CD14-positive monocyte (primary cell): ENCODE measurements at regions not wholly inside any gene's neighbourhood (a gene's known extent, or its start where the extent isn't known, plus 50 kb on each side); places are given as distances from the start of the nearest gene placed in this dataset.

Source experiments
- DNase-seq, 3 donors: peaks; one replicate each; pipeline ENCODE4 v3.0.0-alpha.2; 2011 to 2022
- H2AFZ ChIP-seq: 2 replicates; pipeline ENCODE4 v1.6.0; 2012; ENCODE audit warnings: mild to moderate bottlenecking, low read depth, low read length, inconsistent platforms; ENCODE audit not compliant: insufficient read depth, poor library complexity, severe bottlenecking
- H3K27ac ChIP-seq, 2 donors: 1 replicate in 1 of 2; 2 replicates in 1 of 2; pipeline ENCODE4 v1.5.1; 2012 to 2013; ENCODE audit warnings: low read length in 2 of 2, control low read depth in 1 of 2, inconsistent platforms in 1 of 2, low read depth in 1 of 2, mild to moderate bottlenecking in 1 of 2
- H3K27me3 ChIP-seq, 2 donors: one replicate each; pipeline versions ENCODE4 v1.6.0 to v1.6.1; 2011 to 2013; ENCODE audit warnings: low read length in 2 of 2; ENCODE audit not compliant: control insufficient read depth in 2 of 2, insufficient read depth in 2 of 2
- H3K36me3 ChIP-seq, 2 donors: replicated peaks in 1 of 2; 1 replicate in 1 of 2; 2 replicates in 1 of 2; pipeline versions ENCODE4 v1.5.1 to v1.6.1; 2012 to 2013; ENCODE audit warnings: low read length in 2 of 2, control low read depth in 1 of 2, inconsistent platforms in 1 of 2, mild to moderate bottlenecking in 1 of 2; ENCODE audit not compliant: insufficient read depth in 2 of 2, control insufficient read depth in 1 of 2
- H3K4me1 ChIP-seq, 2 donors: 1 replicate in 1 of 2; 2 replicates in 1 of 2; pipeline versions ENCODE4 v1.5.1 to v1.6.1; 2012 to 2013; ENCODE audit warnings: low read length in 2 of 2, control low read depth in 1 of 2, inconsistent platforms in 1 of 2, mild to moderate bottlenecking in 1 of 2, moderate library complexity in 1 of 2; ENCODE audit not compliant: insufficient read depth in 2 of 2, control insufficient read depth in 1 of 2
- H3K4me2 ChIP-seq: replicated peaks from 2 replicates; pipeline ENCODE3; 2012; ENCODE audit warnings: low read length, moderate library complexity, mild to moderate bottlenecking; ENCODE audit not compliant: poor library complexity, severe bottlenecking; ENCODE audit errors: extremely low read depth
- H3K4me3 ChIP-seq, 3 experiments: fragments of 200-600 bp in 1 of 3; sonication (generic) in 1 of 3; replicated peaks in 1 of 3; 1 replicate in 2 of 3; 2 replicates in 1 of 3; pipeline ENCODE4 v1.5.1; 2011 to 2013; ENCODE audit warnings: low read length in 3 of 3, mild to moderate bottlenecking in 3 of 3, control low read depth in 2 of 3, low read depth in 2 of 3, inconsistent platforms in 1 of 3, moderate library complexity in 1 of 3
- H3K79me2 ChIP-seq: 2 replicates; pipeline ENCODE4 v1.6.0; 2012; ENCODE audit warnings: mild to moderate bottlenecking, control low read depth, inconsistent platforms, low read length, moderate library complexity; ENCODE audit not compliant: insufficient read depth
- H3K9ac ChIP-seq: 2 replicates; pipeline ENCODE4 v1.6.0; 2017; ENCODE audit warnings: low read length, mild to moderate bottlenecking; ENCODE audit not compliant: insufficient read depth, poor library complexity, severe bottlenecking
- H3K9me3 ChIP-seq, 2 donors: replicated peaks in 1 of 2; 1 replicate in 1 of 2; 2 replicates in 1 of 2; pipeline versions ENCODE4 v1.5.1 to v1.6.1; 2012 to 2013; ENCODE audit warnings: low read length in 2 of 2, control low read depth in 1 of 2; ENCODE audit not compliant: control insufficient read depth in 1 of 2, insufficient read depth in 1 of 2
- H4K20me1 ChIP-seq: 2 replicates; pipeline ENCODE4 v1.6.0; 2012; ENCODE audit warnings: mild to moderate bottlenecking, low read length, control low read depth, moderate library complexity; ENCODE audit not compliant: insufficient read depth
- H3K27ac Mint-ChIP-seq, 7 donors: one replicate each; pipeline ENCODE4 v1.8.0; 2020; ENCODE audit warnings: mild to moderate bottlenecking in 7 of 7, mixed read lengths in 7 of 7, moderate library complexity in 6 of 7, inconsistent platforms in 2 of 7
- H3K27me3 Mint-ChIP-seq, 3 donors: one replicate each; pipeline ENCODE4 v1.8.0; 2021 to 2022; ENCODE audit warnings: low read depth in 3 of 3, mild to moderate bottlenecking in 3 of 3, mixed read lengths in 3 of 3, moderate library complexity in 3 of 3, inconsistent platforms in 1 of 3
- H3K36me3 Mint-ChIP-seq, 2 donors: one replicate each; pipeline ENCODE4 v1.8.0; 2020; ENCODE audit warnings: mixed read lengths in 2 of 2, inconsistent platforms in 1 of 2, mild to moderate bottlenecking in 1 of 2
- H3K4me1 Mint-ChIP-seq: one replicate; pipeline ENCODE4 v1.8.0; 2020; ENCODE audit warnings: mild to moderate bottlenecking, mixed read lengths
- H3K4me3 Mint-ChIP-seq, 2 donors: one replicate each; pipeline ENCODE4 v1.8.0; 2020; ENCODE audit warnings: mild to moderate bottlenecking in 2 of 2, mixed read lengths in 2 of 2, moderate library complexity in 1 of 2
- H3K9me3 Mint-ChIP-seq, 7 donors: one replicate each; pipeline ENCODE4 v1.8.0; 2020 to 2022; ENCODE audit warnings: mixed read lengths in 7 of 7, mild to moderate bottlenecking in 6 of 7, moderate library complexity in 6 of 7, inconsistent platforms in 2 of 7
- CTCF ChIP-seq: fragments of 200-600 bp; IDR thresholded peaks from one replicate; pipeline ENCODE4 v1.8.0; 2022; ENCODE audit warnings: antibody characterized with exemption, mild to moderate bottlenecking
- whole genome bisulfite sequencing: methylation state at CpG from one replicate; pipeline ENCODE4 v1.1.5; 2013; ENCODE audit warnings: missing lambda C conversion rate; ENCODE audit not compliant: insufficient coverage; 5-methylcytosine and 5-hydroxymethylcytosine counted together
- intact Hi-C, 2 donors: fragments of 100-400 bp; cut with micrococcal nuclease; formaldehyde crosslinking; loops; one replicate each; pipeline versions ENCODE4 v1.15.0 to v1.15.1; 2023

GRCh38 chr20:29690274-29690673 lies 1567.2 kb upstream of the DEFB115 start:
- Mint-ChIP-seq H3K36me3 (no peaks in the 10 kb centered on the region), H3K27me3 (peaks cover 0 to 2% (median 2%) of the 10 kb centered on the region in 3 donors), H3K4me3 (no peak overlapping the region), H3K4me1 (no peaks in the 10 kb centered on the region), H3K9me3 (peaks cover 17 to 44% (median 38%) of the 10 kb centered on the region in 7 donors), H3K27ac (no peak overlapping the region)
- H3K4me3 ChIP-seq, result no peak overlapping the region
- H3K4me2 ChIP-seq, result no peak overlapping the region
- no peak overlapping the region for H3K27ac ChIP-seq
- DNase-seq, result no peak
- no peaks in the 10 kb centered on the region for H3K27me3 ChIP-seq
- H3K36me3 ChIP-seq, result no peaks in the 10 kb centered on the region
- no peaks in the 10 kb centered on the region for H3K4me1 ChIP-seq
- intact Hi-C loops, result no loop called here
- H2AFZ ChIP-seq, result no peak overlapping the region
- H3K9ac ChIP-seq, result no peak overlapping the region
- no peaks in the 10 kb centered on the region for H4K20me1 ChIP-seq
- WGBS, result 90% methylated on average over 17 of the region's 19 CpGs
- TF ChIP-seq CTCF, result no peak
- H3K79me2 ChIP-seq, result no peaks in the 10 kb centered on the region
- H3K9me3 ChIP-seq, result peaks cover 39 to 47% of the 10 kb centered on the region in 2 donors

- Histone ChIP-seq H3K79me2 (no peaks in the 10 kb centered on the region), H3K27me3 (no peaks in the 10 kb centered on the region), H2AFZ (no peak overlapping the region), H3K36me3 (no peaks in the 10 kb centered on the region), H3K9ac (no peak overlapping the region), H3K4me3 (no peak overlapping the region), H3K9me3 (peaks cover 48 to 52% of the 10 kb centered on the region in 2 donors), H3K4me2 (no peak overlapping the region), H3K27ac (no peak overlapping the region), H3K4me1 (no peaks in the 10 kb centered on the region), H4K20me1 (no peaks in the 10 kb centered on the region)
- no peak for DNase-seq
- intact Hi-C loops, result no loop called here
- no peak for TF ChIP-seq CTCF
- H3K27me3 Mint-ChIP-seq, result peaks cover 2 to 35% (median 2%) of the 10 kb centered on the region in 3 donors
- H3K4me3 Mint-ChIP-seq, result no peak overlapping the region
- no peak overlapping the region for H3K27ac Mint-ChIP-seq
- 53% methylated on average over 24 of the region's 35 CpGs for WGBS
- H3K9me3 Mint-ChIP-seq, result peaks cover 37 to 58% (median 48%) of the 10 kb centered on the region in 7 donors
- H3K4me1 Mint-ChIP-seq, result no peaks in the 10 kb centered on the region
- H3K36me3 Mint-ChIP-seq, result no peaks in the 10 kb centered on the region
Measured at GRCh38 chr20:29740601-29740950, 1516.9 kb upstream of the DEFB115 start.
